ENCODE measurements at regions not wholly inside any gene's neighbourhood (a gene's known extent, or its start where the extent isn't known, plus 50 kb on each side); places are given as distances from the start of the nearest gene placed in this dataset.
A peak's percentile ranks its signal among the peaks of the same experiment; 100 is the strongest.

DNA sequence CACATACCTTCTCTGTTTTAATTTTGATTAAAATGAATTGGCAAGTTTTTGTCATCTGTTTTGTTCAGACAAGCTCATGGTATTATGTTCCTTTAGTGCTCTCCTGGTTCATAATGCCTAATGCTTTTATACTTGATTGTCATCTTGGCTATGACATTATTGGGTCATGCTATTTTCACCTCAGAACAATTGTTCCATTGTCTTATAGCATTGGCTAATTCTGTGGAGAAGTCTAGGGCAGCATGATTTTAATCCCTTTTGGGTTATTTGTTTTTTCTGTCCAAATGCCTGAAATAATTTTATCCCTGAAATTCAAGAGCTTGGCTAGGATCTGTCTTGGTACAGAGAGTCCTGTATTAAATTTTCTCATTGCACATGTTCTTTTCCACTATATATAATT lies 83.8 kb upstream of the CCDC85A start:
- Histone ChIP-seq H3K4me3 (ENCODE audit: low read length) (no peak overlapping the region), H3K36me3 (ENCODE audit: control insufficient read depth, insufficient read depth, low read length) (no peaks in the 10 kb centered on the region), H3K4me1 (ENCODE audit: control insufficient read depth, insufficient read depth, low read length) (no peaks in the 10 kb centered on the region), H3K9me3 (ENCODE audit: control insufficient read depth, insufficient read depth, low read length) (no peaks in the 10 kb centered on the region), H3K27me3 (ENCODE audit: control insufficient read depth, insufficient read depth, low read length) (no peaks in the 10 kb centered on the region), H3K27ac (ENCODE audit: low read length) (no peak overlapping the region)
- no peak for DNase-seq (ENCODE audit: low read depth, low spot score)

DNA sequence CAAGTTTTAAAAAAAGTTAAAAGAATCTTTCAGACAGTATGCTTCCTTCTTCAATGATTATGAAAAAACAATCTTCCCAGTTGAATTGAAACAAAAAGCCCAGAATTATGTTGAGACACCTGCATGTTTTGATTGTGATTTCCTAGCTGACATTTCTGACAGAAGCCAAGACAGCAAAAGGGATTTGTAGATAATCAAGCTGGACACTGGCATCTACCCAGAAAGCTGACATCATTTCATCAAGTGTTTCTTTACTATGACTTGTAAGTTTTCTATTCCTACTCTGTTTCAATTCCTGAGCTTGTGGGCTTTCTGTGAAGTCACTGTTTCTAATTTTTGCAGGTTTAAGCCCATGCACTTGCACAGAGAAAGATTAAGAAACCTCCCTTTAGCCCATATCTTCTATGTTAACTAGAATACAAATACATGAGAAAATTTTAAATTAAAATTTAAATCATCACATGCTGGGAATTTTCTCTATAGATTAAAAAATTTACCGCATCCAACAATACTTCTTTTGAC lies 82.9 kb upstream of the CCDC85A start:
- DNase-seq (ENCODE audit: low read depth, low spot score): no peak
- no CpG with 5 or more reads among the region's 1 CpG for WGBS (ENCODE audit: insufficient coverage, insufficient read length)
- H3K36me3 ChIP-seq (ENCODE audit: control insufficient read depth, insufficient read depth, low read length): no peaks in the 10 kb centered on the region
- H3K9me3 ChIP-seq (ENCODE audit: control insufficient read depth, insufficient read depth, low read length): no peaks in the 10 kb centered on the region
- H3K4me3 ChIP-seq (ENCODE audit: low read length): no peak overlapping the region
- no peak overlapping the region for H3K27ac ChIP-seq (ENCODE audit: low read length)
- no peaks in the 10 kb centered on the region for H3K27me3 ChIP-seq (ENCODE audit: control insufficient read depth, insufficient read depth, low read length)
- H3K4me1 ChIP-seq (ENCODE audit: control insufficient read depth, insufficient read depth, low read length): no peaks in the 10 kb centered on the region

DNA sequence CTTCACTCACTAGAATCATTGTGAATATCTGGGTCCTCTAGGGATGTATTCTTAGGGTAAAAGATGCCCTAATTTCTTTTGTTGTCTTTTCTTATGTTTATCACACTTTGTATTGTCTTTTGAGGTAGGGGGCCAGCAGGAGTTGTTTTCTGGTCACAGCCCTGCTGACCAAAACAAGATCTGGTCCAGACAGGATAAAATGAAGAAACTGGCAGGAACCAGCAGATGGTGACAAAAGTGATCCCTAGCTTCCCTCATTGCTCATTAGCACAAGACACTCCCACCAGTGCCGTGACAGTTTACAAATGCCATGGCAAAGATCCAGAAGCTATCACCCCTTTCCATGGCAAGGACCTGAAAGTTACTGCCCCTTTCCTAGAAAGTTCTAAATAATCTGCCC lies 81.7 kb upstream of the CCDC85A start:
- Histone ChIP-seq H3K27ac (ENCODE audit: low read length) (no peak overlapping the region), H3K9me3 (ENCODE audit: control insufficient read depth, insufficient read depth, low read length) (no peaks in the 10 kb centered on the region), H3K27me3 (ENCODE audit: control insufficient read depth, insufficient read depth, low read length) (no peaks in the 10 kb centered on the region), H3K4me1 (ENCODE audit: control insufficient read depth, insufficient read depth, low read length) (no peaks in the 10 kb centered on the region), H3K4me3 (ENCODE audit: low read length) (no peak overlapping the region), H3K36me3 (ENCODE audit: control insufficient read depth, insufficient read depth, low read length) (no peaks in the 10 kb centered on the region)
- no CpG with 5 or more reads among the region's 1 CpG for WGBS (ENCODE audit: insufficient coverage, insufficient read length)
- no peak for DNase-seq (ENCODE audit: low read depth, low spot score)

DNA sequence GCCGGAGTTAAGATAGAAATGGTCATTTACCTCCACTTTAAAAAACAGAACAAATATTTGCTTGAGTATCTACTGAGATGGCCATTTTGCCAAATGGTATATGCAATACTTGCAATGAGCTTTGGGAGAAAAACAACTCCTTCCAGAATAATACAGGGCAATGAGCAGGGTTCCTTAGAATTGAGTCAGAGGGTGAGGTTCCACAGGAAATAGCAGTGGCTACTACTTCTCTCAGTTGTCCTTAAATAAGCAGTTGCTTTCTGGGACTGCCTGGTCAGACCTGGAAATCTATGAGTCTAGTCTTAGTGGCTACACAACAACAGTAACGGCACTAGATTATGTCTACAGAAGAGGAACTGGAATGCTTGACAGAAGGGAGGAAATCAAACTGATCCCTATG lies 80.9 kb upstream of the CCDC85A start:
- H3K27me3 ChIP-seq (ENCODE audit: control insufficient read depth, insufficient read depth, low read length): no peaks in the 10 kb centered on the region
- DNase-seq (ENCODE audit: low read depth, low spot score): no peak
- WGBS (ENCODE audit: insufficient coverage, insufficient read length): no CpG with 5 or more reads among the region's 2 CpGs

DNA sequence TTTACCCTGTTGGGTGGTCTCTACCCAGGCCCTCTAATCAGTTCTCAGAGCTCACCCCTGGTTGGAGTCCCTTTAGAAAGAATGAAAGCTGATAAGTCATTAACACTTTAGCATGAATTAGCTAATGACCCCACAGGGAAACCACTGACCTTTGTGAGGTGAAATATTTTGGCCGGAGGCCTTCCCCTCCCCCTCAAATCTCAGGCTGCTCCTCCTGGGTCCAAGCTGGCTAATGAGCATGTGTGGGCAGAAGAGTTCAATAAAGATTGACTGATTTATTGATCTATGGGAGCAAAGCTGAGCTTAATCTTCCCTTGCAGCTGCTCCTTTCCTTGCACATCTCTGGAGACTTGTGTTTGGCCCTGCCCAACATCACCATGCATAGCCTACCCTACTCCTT lies 78.8 kb upstream of the CCDC85A start:
- no peak for DNase-seq (ENCODE audit: low read depth, low spot score)
- no CpG with 5 or more reads among the region's 1 CpG for WGBS (ENCODE audit: insufficient coverage, insufficient read length)
- no peaks in the 10 kb centered on the region for H3K27me3 ChIP-seq (ENCODE audit: control insufficient read depth, insufficient read depth, low read length)

More for the DNA sequence above, 80.9 kb upstream of the CCDC85A start:
- H3K4me3 ChIP-seq (ENCODE audit: low read length): no peak overlapping the region
- no peak overlapping the region for H3K27ac ChIP-seq (ENCODE audit: low read length)
- H3K36me3 ChIP-seq (ENCODE audit: control insufficient read depth, insufficient read depth, low read length): no peaks in the 10 kb centered on the region
- H3K4me1 ChIP-seq (ENCODE audit: control insufficient read depth, insufficient read depth, low read length): no peaks in the 10 kb centered on the region
- no peaks in the 10 kb centered on the region for H3K9me3 ChIP-seq (ENCODE audit: control insufficient read depth, insufficient read depth, low read length)

DNA sequence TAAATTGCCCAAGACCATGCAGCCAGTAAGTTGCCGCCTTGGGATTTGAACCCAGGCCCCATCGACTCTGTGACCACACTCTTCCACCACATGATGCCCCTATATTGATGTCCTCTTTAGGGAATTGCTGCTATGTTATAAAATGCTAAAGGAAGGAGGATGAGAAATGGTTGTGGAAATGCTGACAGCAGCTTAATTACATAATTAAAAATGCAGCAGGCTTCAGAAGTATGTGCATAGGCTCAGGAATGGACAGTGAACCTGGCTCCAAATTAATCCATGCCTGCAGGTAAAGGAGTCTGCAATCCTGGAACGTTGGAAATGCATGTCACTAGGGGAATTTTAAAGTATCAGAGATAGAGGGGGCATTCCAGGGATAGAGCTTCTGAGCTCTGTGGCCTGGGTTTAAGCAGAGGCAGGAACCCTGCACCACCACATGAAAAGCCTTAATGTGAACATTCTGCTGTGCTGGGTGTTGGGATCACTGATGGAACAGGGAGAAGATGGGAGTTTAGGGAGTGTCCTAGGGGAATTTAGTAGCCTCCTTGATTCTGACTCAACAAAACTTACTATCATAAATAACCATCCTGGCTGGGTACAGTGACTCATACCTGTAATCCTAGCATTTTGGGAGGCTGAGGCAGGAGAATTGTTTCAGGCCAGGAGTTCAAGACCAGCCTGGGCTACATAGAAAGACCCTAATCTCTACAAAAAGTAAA lies 76.1 kb upstream of the CCDC85A start:
- no peak overlapping the region for H3K4me3 ChIP-seq (ENCODE audit: low read length)
- DNase-seq (ENCODE audit: low read depth, low spot score): no peak
- H3K9me3 ChIP-seq (ENCODE audit: control insufficient read depth, insufficient read depth, low read length): no peaks in the 10 kb centered on the region
- no peaks in the 10 kb centered on the region for H3K27me3 ChIP-seq (ENCODE audit: control insufficient read depth, insufficient read depth, low read length)
- no peaks in the 10 kb centered on the region for H3K4me1 ChIP-seq (ENCODE audit: control insufficient read depth, insufficient read depth, low read length)
- no peak overlapping the region for H3K27ac ChIP-seq (ENCODE audit: low read length)
- WGBS (ENCODE audit: insufficient coverage, insufficient read length): no CpG with 5 or more reads among the region's 3 CpGs
- H3K36me3 ChIP-seq (ENCODE audit: control insufficient read depth, insufficient read depth, low read length): no peaks in the 10 kb centered on the region

More for the DNA sequence above, 78.8 kb upstream of the CCDC85A start:
- no peak overlapping the region for H3K27ac ChIP-seq (ENCODE audit: low read length)
- no peaks in the 10 kb centered on the region for H3K9me3 ChIP-seq (ENCODE audit: control insufficient read depth, insufficient read depth, low read length)
- H3K4me1 ChIP-seq (ENCODE audit: control insufficient read depth, insufficient read depth, low read length): no peaks in the 10 kb centered on the region
- H3K4me3 ChIP-seq (ENCODE audit: low read length): no peak overlapping the region
- H3K36me3 ChIP-seq (ENCODE audit: control insufficient read depth, insufficient read depth, low read length): no peaks in the 10 kb centered on the region

DNA sequence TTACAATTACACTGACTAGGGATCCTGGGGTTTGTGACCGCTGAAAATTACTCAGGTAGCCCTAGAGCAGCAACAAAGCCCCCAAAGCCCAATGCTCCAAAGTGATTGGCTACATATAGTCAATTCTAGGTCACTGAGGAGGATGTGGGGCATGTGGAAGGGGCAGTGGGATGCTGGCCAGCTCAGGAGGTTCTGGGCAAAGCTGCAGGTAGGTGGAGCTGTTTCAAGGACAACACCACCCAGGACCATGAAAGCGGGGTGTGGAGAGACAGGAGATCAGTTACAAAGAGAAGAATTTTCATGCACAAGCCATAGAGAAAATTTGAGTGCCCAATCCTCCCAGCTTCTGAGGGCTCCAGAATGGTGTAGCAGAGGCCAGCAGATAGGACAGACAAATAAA lies 75.0 kb upstream of the CCDC85A start:
- DNase-seq (ENCODE audit: low read depth, low spot score): no peak
- H3K4me3 ChIP-seq (ENCODE audit: low read length): no peak overlapping the region
- H3K27me3 ChIP-seq (ENCODE audit: control insufficient read depth, insufficient read depth, low read length): no peaks in the 10 kb centered on the region
- H3K4me1 ChIP-seq (ENCODE audit: control insufficient read depth, insufficient read depth, low read length): no peaks in the 10 kb centered on the region
- H3K36me3 ChIP-seq (ENCODE audit: control insufficient read depth, insufficient read depth, low read length): no peaks in the 10 kb centered on the region
- H3K9me3 ChIP-seq (ENCODE audit: control insufficient read depth, insufficient read depth, low read length): no peaks in the 10 kb centered on the region
- WGBS (ENCODE audit: insufficient coverage, insufficient read length): no CpG with 5 or more reads among the region's 2 CpGs
- no peak overlapping the region for H3K27ac ChIP-seq (ENCODE audit: low read length)

DNA sequence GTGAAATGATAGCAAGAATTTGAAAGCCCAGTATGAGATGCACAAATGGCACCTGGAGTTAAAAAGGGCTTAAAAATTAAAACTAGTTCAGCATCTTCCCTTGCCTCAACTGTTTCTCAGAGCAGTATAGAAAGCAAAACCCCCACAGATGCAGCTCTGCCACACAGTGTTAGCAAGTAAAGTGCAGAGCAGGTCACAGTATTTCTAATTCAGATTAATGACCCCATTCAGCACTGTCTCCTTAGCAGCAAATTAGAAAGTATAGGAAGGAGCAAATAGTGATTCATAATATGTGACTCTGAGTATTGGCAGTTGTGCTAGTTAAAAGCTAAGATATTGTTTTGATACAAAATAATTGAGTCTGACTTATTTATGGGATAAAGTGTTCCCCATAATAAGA lies 73.8 kb upstream of the CCDC85A start:
- Histone ChIP-seq H3K27me3 (ENCODE audit: control insufficient read depth, insufficient read depth, low read length) (no peaks in the 10 kb centered on the region), H3K36me3 (ENCODE audit: control insufficient read depth, insufficient read depth, low read length) (no peaks in the 10 kb centered on the region), H3K4me1 (ENCODE audit: control insufficient read depth, insufficient read depth, low read length) (no peaks in the 10 kb centered on the region), H3K9me3 (ENCODE audit: control insufficient read depth, insufficient read depth, low read length) (no peaks in the 10 kb centered on the region), H3K27ac (ENCODE audit: low read length) (no peak overlapping the region), H3K4me3 (ENCODE audit: low read length) (no peak overlapping the region)
- DNase-seq (ENCODE audit: low read depth, low spot score): no peak

DNA sequence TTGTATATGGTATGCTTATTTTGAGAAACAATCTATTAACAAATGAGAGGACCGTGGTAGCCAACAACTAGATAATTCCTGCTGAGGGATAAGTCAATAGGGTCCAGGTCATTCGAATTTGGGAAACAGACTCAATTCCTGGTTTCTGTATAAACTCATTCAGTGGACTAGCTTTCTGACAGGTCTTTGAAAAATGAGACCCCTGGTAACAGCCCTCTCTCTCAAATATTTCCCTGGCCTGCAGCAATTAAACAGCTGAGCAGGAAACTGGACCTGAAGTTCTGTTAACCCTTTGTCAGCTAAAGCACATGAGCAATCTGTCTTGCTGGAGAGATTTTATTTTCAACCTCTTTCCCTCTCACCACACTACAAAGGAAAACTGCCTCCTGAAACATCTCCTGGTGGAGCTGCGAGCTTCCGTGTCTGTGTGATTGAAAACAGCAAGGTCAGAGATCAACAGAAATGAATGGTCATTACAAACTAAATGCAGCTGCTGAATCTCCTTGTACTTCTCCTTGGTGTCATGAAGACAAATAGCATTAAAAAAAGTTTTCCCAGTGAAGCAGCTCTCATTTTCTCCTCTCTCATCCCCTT lies 70.3 kb upstream of the CCDC85A start:
- Histone ChIP-seq H3K27me3 (ENCODE audit: control insufficient read depth, insufficient read depth, low read length) (no peaks in the 10 kb centered on the region), H3K27ac (ENCODE audit: low read length) (no peak overlapping the region), H3K4me3 (ENCODE audit: low read length) (no peak overlapping the region), H3K9me3 (ENCODE audit: control insufficient read depth, insufficient read depth, low read length) (no peaks in the 10 kb centered on the region), H3K4me1 (ENCODE audit: control insufficient read depth, insufficient read depth, low read length) (no peaks in the 10 kb centered on the region), H3K36me3 (ENCODE audit: control insufficient read depth, insufficient read depth, low read length) (no peaks in the 10 kb centered on the region; the same call in 1 of the 2 replicates)
- no CpG with 5 or more reads among the region's 4 CpGs for WGBS (ENCODE audit: insufficient coverage, insufficient read length)
- DNase-seq (ENCODE audit: low read depth, low spot score): no peak

DNA sequence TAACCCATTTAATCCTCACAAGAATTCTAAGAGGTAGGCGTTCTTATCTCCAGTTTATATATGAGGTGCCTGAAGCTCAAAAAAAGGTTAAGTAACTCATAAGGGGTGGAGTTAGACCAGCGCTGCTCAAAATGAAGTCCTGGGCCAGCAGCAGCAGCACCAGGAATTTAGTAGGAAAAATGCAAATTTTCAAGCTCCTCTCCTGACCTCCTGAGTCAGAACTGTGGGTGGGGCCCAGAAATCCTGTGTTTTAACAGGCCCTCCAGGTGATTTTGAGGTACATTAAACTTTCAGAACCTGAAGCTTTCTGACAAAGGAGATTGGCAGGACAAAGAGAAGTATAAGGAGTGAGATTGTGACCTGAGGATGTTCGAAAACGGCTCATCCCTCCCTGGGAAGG lies 66.0 kb upstream of the CCDC85A start:
- WGBS (ENCODE audit: insufficient coverage, insufficient read length): no CpG with 5 or more reads among the region's 4 CpGs
- DNase-seq (ENCODE audit: low read depth, low spot score): no peak
- H3K36me3 ChIP-seq (ENCODE audit: control insufficient read depth, insufficient read depth, low read length): no peaks in the 10 kb centered on the region; the same call in 1 of the 2 replicates
- H3K9me3 ChIP-seq (ENCODE audit: control insufficient read depth, insufficient read depth, low read length): no peaks in the 10 kb centered on the region
- H3K27ac ChIP-seq (ENCODE audit: low read length): no peak overlapping the region
- no peaks in the 10 kb centered on the region; the same call in 1 of the 2 replicates for H3K4me1 ChIP-seq (ENCODE audit: control insufficient read depth, insufficient read depth, low read length)
- no peaks in the 10 kb centered on the region for H3K27me3 ChIP-seq (ENCODE audit: control insufficient read depth, insufficient read depth, low read length)
- peak overlapping the region; percentile 8; the same call in 1 of the 2 replicates for H3K4me3 ChIP-seq (ENCODE audit: low read length)

DNA sequence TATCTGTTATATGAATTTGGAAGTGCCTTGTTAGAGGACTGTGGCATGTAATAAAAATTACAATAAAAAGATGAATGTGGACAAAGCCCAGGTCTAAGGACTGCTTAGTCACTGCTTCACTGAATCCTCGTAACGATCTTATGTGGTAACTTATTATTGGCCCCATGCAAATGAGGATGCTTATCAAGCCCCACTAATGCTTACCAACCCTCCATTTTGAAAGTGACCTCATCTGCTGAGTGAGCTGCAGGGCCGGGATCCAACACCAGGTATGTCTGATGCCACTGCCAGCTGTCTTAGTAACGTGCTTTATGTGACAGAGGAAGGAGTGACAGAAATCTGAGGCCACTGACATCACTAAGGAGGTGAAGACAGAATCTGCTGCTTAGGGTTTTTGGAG lies 65.3 kb upstream of the CCDC85A start:
- no peak for DNase-seq (ENCODE audit: low read depth, low spot score)
- no CpG with 5 or more reads among the region's 4 CpGs for WGBS (ENCODE audit: insufficient coverage, insufficient read length)
- no peaks in the 10 kb centered on the region for H3K9me3 ChIP-seq (ENCODE audit: control insufficient read depth, insufficient read depth, low read length)
- H3K27me3 ChIP-seq (ENCODE audit: control insufficient read depth, insufficient read depth, low read length): no peaks in the 10 kb centered on the region
- no peaks in the 10 kb centered on the region; the same call in 1 of the 2 replicates for H3K36me3 ChIP-seq (ENCODE audit: control insufficient read depth, insufficient read depth, low read length)
- no peak overlapping the region for H3K27ac ChIP-seq (ENCODE audit: low read length)
- H3K4me1 ChIP-seq (ENCODE audit: control insufficient read depth, insufficient read depth, low read length): no peaks in the 10 kb centered on the region; the same call in 1 of the 2 replicates
- H3K4me3 ChIP-seq (ENCODE audit: low read length): no peak overlapping the region; the same call in 1 of the 2 replicates
